Right hindlimb (tissue), 1 donor: ENCODE measurements at regions not wholly inside any gene's neighbourhood (a gene's known extent, or its start where the extent isn't known, plus 50 kb on each side); places are given as distances from the start of the nearest gene placed in this dataset.

Source experiments
- DNase-seq: peaks from one replicate; pipeline ENCODE4 v3.0.0-alpha.2; 2018

GRCh38 chr20:59508729-59509128, 95.6 kb upstream of the PHACTR3 start:
- DNase-seq = no peak

GRCh38 chr20:59512651-59513050, 91.7 kb upstream of the PHACTR3 start:
- DNase-seq = no peak

- DNase-seq = no peak
These were observed 89.8 kb upstream of the PHACTR3 start for GRCh38 chr20:59514554-59514953.

- peak; percentile 89 for DNase-seq
These were observed 89.1 kb upstream of the PHACTR3 start for GRCh38 chr20:59515013-59515905.

GRCh38 chr20:59515906-59516209, 88.5 kb upstream of the PHACTR3 start:
- no peak for DNase-seq

GRCh38 chr20:59518881-59519706, 85.2 kb upstream of the PHACTR3 start:
- no peak for DNase-seq

- no peak for DNase-seq
These were observed 84.7 kb upstream of the PHACTR3 start for GRCh38 chr20:59519707-59520014.

GRCh38 chr20:59520814-59521213, 83.5 kb upstream of the PHACTR3 start:
- no peak for DNase-seq

GRCh38 chr20:59525500-59526241, 78.7 kb upstream of the PHACTR3 start:
- peak; percentile 81 for DNase-seq

- DNase-seq = no peak
These were observed 77.8 kb upstream of the PHACTR3 start for GRCh38 chr20:59526242-59527225.

- DNase-seq = no peak
These were observed 73.6 kb upstream of the PHACTR3 start for GRCh38 chr20:59530782-59531181.

- DNase-seq = no peak
These were observed 66.3 kb upstream of the PHACTR3 start for GRCh38 chr20:59537991-59538390.

- DNase-seq = no peak
These were observed 56.7 kb upstream of the PHACTR3 start for GRCh38 chr20:59547596-59547995.
